Left cardiac atrium (tissue), 4 donors: ENCODE measurements at regions not wholly inside any gene's neighbourhood (a gene's known extent, or its start where the extent isn't known, plus 50 kb on each side); places are given as distances from the start of the nearest gene placed in this dataset.
"Not testable (repeated sequence)": the region's sequence is repeated elsewhere in the genome, so short reads cannot be mapped to it uniquely, and the experiment has no call there.

ENCODE experiments used
- ATAC-seq, 2 donors: fragments of 200-7000 bp; cut with Tn5 transposase; one replicate each; pipeline ENCODE4 v1.9.1; 2020; ENCODE audit warnings: mild to moderate bottlenecking in 2 of 2, moderate library complexity in 2 of 2
- DNase-seq: peaks from one replicate; pipeline ENCODE4 v3.0.0-alpha.2; 2020
- intact Hi-C, 2 donors: fragments of 100-400 bp; cut with DNase I; formaldehyde crosslinking; loops; one replicate each; pipeline versions ENCODE4 v1.14.1 to v1.15.1; 2022 to 2023
- donor health status: DM: no; HTN: yes; CAD: no.
- donor health status: DM: no; HTN: yes; CAD: no; lungs with severe emphysema.
- donor health status: DM: yes; HTN: yes; CAD: no.
- donor health status: Dilated cardiomyopathy.

GRCh38 chr21:16464211-16464889 lies 734.6 kb downstream of the USP25 start:
- ATAC-seq, DNase-seq, intact Hi-C loops: not testable (repeated sequence)

- DNase-seq (no peak), ATAC-seq (no peak)
- intact Hi-C loops = no loop called here
Measured at GRCh38 chr21:16468184-16468583, 738.4 kb downstream of the USP25 start.

GRCh38 chr21:16473988-16474387 lies 744.2 kb downstream of the USP25 start:
- DNase-seq = peak; percentile 24

GRCh38 chr21:16476056-16476825 lies 746.5 kb downstream of the USP25 start:
- ATAC-seq (peak in 1 of 2 donors; percentile 20), DNase-seq (no peak)

More at GRCh38 chr21:16473988-16474387, 744.2 kb downstream of the USP25 start:
- ATAC-seq = peak; percentile 83 to 89
- intact Hi-C loops = no loop called here

GRCh38 chr21:16488042-16488441 lies 758.3 kb downstream of the USP25 start:
- ATAC-seq (peak in 1 of 2 donors; percentile 49), DNase-seq (no peak)
- intact Hi-C loops = no loop called here

More at GRCh38 chr21:16476056-16476825, 746.5 kb downstream of the USP25 start:
- intact Hi-C loops = no loop called here

GRCh38 chr21:16492356-16492755 lies 762.6 kb downstream of the USP25 start:
- intact Hi-C loops = no loop called here
- ATAC-seq (no peak), DNase-seq (no peak)

GRCh38 chr21:16492892-16493291 lies 763.1 kb downstream of the USP25 start:
- DNase-seq (no peak), ATAC-seq (no peak)
- intact Hi-C loops = no loop called here

- DNase-seq = no peak
- no peak for ATAC-seq
- intact Hi-C loops = no loop called here
Measured at GRCh38 chr21:16496609-16497008, 766.8 kb downstream of the USP25 start.

- intact Hi-C loops = no loop called here
- DNase-seq = no peak
- no peak for ATAC-seq
Measured at GRCh38 chr21:16500271-16500670, 770.5 kb downstream of the USP25 start.

- no peak for DNase-seq
- ATAC-seq = no peak
- intact Hi-C loops = no loop called here
Measured at GRCh38 chr21:16502273-16502672, 772.5 kb downstream of the USP25 start.

GRCh38 chr21:16502897-16503296 lies 773.1 kb downstream of the USP25 start:
- ATAC-seq (no peak), DNase-seq (no peak)
- intact Hi-C loops = no loop called here

GRCh38 chr21:16504281-16504680 lies 774.5 kb downstream of the USP25 start:
- DNase-seq = no peak
- no peak for ATAC-seq
- intact Hi-C loops = no loop called here

- DNase-seq (no peak), ATAC-seq (no peak)
- intact Hi-C loops = no loop called here
Measured at GRCh38 chr21:16504766-16505165, 775.0 kb downstream of the USP25 start.

GRCh38 chr21:16509476-16509875 lies 779.7 kb downstream of the USP25 start:
- DNase-seq (no peak), ATAC-seq (peak in 1 of 2 donors; percentile 46)
- intact Hi-C loops = no loop called here

GRCh38 chr21:16514316-16514715 lies 784.5 kb downstream of the USP25 start:
- intact Hi-C loops = no loop called here
- no peak for DNase-seq
- ATAC-seq = peak in 1 of 2 donors; percentile 32

GRCh38 chr21:16517383-16517782 lies 787.6 kb downstream of the USP25 start:
- peak in 1 of 2 donors; percentile 40 for ATAC-seq
- DNase-seq = no peak
- intact Hi-C loops = no loop called here

GRCh38 chr21:16519036-16519435 lies 789.3 kb downstream of the USP25 start:
- DNase-seq (no peak), ATAC-seq (no peak)
- intact Hi-C loops = no loop called here

GRCh38 chr21:16519644-16520043 lies 789.9 kb downstream of the USP25 start:
- DNase-seq (no peak), ATAC-seq (no peak)
- intact Hi-C loops = no loop called here

GRCh38 chr21:16522548-16522947 lies 792.8 kb downstream of the USP25 start:
- intact Hi-C loops = no loop called here
- no peak for DNase-seq
- no peak for ATAC-seq

GRCh38 chr21:16530656-16531055 lies 800.9 kb downstream of the USP25 start:
- DNase-seq (no peak), ATAC-seq (no peak)
- intact Hi-C loops = no loop called here

- DNase-seq (no peak), ATAC-seq (no peak)
- intact Hi-C loops = no loop called here
Measured at GRCh38 chr21:16532840-16533239, 803.1 kb downstream of the USP25 start.
